ENCODE measurements at regions not wholly inside any gene's neighbourhood (a gene's known extent, or its start where the extent isn't known, plus 50 kb on each side); places are given as distances from the start of the nearest gene placed in this dataset.
"Not testable (repeated sequence)": the region's sequence is repeated elsewhere in the genome, so short reads cannot be mapped to it uniquely, and the experiment has no call there.

DNA sequence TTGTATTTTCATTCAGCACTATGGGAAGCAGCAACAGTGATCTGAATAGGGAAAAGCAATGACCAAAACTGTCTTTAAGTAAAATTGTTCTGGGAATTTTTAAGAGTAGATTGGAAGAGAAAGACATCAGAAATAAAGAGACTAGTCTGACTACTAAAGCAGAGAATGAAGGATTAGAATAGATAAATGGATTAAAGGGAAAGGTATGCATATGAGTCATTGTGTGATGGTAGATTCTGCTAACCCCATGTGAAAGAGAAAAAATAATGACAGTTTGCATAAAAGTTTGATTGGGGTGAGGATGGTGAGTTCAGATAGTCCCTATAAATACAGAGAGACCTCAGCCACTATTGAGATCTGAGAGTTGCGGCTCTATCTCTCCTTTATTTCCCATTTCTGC lies 139.6 kb upstream of the DCC start:
- DNase-seq, result no peak

DNA sequence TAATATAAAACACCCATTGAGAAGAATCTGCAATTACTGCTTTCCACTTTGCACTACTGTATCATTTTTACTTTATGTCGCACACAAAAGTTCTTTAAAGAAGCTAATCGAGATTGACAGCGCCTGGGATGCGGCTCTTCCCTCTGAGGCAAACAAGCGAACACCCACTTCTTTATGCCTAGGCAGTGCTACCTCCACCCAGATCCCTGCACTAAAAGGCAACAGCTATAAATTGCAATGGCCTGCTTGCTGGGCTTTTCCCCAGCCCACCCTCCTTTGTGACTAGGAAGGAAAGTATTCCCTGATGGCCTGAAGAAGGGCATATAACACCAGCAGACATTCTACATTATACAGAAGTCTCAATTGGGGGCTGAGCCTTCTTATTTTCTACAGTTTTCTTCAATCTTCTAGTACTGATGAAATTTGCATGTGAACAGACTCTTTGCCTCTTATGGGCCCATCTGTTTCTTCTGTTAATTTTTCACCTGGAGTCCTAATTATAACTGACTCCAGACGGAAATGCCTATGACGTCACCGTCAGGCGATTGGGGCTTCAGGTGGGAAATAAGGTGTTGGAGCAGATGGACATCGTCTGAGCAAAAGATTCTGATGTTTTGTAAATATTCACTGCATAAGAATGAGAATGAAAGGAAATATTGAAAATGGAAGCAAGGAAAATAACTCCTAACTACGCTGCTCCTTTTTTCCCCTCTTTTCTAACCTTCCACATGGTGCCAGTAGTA lies 138.9 kb upstream of the DCC start:
- no peak for DNase-seq

DNA sequence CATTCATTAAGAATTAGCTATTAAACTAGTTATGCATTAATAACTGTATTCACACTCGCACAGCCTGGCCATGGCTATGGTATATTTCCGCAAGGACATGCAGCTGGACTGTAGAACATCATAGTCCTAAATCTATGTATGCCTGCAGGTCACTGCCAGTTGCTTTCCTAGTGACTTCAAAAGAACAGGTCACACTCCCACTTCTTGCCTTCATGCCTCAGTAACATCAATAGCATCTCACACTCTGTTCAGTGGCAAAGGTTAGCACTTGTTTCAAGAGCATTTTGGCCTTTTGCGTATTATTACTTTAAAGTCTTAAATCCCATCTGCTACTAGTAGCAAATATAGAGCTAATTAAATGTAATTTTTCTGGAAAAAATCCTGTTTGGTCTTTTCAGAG lies 131.4 kb upstream of the DCC start:
- DNase-seq, result peak; percentile 33

DNA sequence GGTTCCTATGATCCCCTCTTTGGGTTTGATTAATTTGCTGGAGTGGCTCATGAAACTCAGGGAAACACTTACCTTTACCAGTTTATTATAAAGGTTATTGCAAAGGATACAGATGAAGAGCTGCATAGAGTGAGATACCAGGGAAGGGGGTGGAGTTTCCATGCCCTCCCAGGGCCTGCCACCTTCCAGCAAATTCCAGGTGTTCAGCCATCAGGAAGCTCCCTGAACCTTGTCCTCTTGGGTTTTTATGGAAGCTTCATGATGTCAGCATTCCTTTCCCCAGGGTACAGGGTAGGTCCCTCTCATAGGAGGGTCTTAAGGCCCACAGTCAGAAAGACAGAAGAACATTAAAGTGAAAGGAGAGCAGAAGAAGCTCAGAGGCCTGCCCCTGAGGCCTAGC lies 123.9 kb upstream of the DCC start:
- peak; percentile 15 for DNase-seq

DNA sequence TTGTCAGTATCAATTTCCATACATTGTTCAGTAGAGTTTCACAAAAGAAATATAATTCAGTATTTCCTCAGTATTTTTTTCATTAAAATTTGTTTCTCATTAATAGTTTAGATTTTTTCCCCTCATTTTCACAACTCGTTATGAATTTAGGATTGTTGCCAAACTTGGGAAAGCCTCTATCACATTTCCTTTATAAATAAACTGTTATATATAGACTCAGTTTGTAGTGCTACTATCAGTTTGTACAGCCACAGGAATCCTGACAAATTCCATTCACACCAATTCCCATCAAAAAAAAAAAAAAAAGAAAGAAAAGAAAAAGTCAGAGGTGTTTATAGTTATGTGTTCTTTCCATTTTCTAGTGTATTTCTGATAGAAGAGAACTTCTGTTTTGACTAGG lies 123.3 kb upstream of the DCC start:
- DNase-seq, result no peak

DNA sequence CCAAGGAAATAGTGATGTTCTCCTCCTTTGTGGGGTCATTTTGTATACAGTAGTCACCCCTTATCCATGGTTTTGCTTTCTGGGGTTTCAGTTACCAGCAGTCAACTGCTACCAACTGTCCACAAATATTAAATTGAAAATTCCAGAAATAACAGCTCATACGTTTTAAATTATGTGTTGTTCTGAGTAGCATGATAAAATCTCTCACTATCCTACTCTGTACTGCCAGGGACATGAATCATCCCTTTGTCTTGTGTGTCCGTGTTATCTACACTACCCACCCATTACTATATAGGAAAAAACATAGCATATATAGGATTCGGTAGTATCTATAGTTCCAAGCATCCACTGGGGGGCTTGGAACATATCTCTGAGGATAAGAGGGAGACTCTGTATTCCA lies 120.9 kb upstream of the DCC start:
- DNase-seq, result no peak

DNA sequence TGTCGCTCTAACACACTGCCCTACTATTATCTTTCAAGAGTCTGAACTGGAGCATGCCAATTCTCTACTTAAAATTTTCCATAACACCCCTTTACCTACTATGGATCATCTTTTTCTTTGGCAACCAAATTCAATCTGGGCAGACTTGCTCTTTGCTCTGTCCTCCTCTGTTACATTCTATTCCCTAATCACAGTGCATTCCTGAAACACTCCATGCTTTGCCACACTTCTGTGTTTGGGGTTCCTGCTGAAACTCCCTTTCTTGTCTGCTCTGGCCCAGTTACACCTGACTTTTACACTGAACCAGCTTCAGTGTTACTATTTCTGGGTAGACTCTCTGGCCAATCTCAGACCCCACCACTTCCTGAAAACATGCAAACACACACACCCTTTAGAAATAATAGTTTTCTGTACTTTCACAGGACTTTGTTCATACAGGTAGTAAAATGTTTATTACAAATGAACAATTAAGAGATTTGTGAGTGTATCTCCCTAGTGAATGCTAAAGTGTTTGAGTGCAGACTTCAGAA lies 119.9 kb upstream of the DCC start:
- DNase-seq, result no peak

DNA sequence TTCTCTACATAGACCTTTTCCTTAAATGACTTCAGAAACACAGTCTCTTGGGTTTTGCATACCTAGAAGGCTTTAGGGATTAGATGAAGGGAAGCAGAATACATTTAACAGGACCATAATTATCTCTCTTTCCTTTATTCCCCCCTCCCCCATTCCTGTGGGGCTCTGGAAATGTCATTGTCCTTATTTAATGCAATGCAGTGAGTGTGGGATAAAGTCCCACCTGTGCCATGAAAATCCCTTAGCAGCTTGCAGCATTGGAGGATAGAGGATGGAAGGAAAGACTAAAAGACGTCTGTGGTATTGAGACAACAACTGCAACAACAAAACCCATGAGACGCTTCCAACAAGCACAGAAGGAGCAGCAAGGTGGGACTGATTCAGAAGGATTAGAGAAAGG lies 117.8 kb upstream of the DCC start:
- DNase-seq, result no peak

DNA sequence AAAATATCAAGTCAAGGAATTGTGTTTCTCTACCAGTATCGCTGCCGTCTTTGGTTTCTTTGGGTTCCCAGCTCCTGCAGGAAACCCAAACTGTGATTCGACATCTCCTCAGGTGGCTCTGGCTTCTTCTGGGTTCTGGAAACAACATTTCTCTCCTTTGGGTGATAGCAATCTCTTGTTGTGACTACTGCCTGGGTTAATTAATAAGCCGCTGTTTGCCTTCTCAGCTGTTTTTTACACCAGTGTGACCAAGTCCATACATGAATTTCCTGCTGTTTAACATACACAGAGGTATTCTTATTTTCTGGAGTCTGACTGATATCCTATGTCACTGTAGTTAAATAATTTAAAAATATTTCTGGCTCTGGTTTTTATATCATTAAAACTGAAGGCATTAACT lies 112.5 kb upstream of the DCC start:
- no peak for DNase-seq

DNA sequence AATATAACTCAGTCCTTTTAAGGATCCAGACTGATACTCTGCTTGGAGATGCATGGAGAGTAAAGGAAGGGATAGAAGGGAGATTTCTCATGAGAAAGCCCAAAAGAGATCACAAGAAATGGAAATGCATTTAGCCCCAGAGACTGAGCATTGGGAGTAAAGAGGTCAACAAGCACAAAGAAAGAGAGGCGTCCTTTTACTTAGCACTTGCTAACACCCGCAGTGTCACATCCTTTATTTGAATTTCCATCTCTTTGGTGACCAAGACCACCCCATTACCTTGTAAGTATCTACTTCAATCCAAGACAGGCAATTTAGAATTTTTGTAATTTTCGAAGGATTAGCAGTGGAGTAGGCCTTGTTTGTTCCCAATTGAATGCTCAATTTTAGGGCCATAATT lies 111.8 kb upstream of the DCC start:
- no peak for DNase-seq

DNA sequence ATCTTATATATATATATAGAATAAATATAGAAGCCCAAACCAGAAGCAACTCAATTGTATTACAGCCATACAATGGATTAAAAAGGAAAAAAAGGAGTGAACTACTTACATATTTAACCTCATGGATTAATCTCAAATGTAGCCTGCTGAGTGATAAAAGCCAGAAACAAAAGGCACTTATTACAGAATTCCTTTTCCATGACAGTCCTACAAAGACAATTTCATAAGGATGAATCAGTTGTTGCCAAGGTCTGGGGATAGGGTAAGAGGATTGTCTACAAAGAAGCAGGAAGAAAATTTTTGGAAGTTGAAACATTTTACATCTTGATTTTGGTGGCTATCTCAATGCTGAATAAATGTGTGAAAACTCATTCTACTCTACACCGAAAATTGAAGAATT lies 103.9 kb upstream of the DCC start:
- no peak for DNase-seq

DNA sequence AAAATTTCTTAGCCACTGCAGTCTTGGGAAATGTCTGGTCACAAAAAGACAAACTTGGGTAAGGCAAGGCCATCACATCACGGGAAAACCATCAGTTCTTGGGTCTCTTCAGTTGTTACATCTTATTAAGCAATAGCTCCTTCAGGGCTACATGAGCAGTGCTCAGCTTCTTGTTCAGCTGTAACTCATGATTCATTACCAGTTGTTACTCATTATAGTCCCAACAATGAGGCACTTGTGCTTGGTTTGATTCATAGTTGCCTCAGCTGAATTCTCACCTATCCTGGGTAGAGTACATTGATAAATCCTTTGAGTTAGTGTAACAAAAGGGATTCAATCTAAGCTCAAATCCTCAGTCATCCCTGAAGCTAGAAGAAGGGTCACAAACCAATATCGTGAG lies 102.4 kb upstream of the DCC start:
- DNase-seq, result no peak

DNA sequence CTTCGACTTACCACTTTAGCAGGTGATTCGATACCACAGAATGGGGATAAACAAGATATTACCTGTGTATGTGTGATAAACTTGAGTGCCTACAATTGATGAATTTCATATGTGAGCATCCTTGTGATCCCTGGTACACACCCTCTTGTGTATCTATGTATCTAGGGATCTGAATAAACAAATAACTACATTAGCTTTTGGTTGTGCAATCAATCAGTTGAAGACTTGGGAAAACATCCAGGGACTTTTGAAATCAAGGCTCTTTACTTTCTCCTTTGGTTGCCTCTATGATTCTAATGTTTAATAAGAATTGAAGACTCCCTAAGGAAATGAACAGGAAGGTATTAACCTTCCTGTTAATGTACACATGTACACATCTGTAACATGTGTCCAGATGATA lies 97.3 kb upstream of the DCC start:
- DNase-seq, result no peak

DNA sequence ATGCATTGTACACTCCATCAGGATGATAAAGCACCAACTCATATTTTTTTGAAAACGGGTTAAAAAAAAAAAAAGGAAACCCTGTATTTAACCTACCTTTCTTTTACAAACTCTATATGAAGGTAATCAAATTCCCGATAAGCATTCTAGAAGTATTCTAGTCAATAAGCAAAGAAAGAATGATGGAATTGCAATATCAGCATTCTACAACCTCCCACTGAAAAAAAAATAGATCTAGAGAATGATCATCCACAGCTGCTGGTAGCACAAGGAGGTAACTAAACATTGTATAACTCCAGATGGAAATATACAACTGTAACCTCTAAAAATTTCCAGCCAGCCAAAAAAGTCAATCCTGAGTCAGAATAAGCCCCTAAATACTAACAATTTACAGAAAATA lies 95.3 kb upstream of the DCC start:
- no peak for DNase-seq

DNA sequence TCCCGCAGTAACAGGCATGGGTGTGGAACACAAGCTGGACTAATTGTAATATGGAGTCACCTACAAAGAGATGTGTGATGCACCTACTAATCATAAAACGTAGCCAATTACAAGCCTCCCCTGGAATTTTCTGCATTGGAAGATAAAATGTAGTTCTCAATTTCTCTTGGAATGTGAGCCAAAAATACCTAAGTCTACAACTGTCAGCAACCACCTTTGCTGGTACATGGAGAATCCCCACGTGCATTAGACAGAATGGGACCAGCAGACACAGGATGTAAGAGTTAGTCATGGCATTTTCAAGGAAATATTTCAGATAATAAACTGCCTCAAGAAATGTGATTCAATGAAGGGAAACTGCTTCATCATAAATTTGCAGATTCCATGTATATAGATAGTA lies 85.6 kb upstream of the DCC start:
- DNase-seq, result no peak

DNA sequence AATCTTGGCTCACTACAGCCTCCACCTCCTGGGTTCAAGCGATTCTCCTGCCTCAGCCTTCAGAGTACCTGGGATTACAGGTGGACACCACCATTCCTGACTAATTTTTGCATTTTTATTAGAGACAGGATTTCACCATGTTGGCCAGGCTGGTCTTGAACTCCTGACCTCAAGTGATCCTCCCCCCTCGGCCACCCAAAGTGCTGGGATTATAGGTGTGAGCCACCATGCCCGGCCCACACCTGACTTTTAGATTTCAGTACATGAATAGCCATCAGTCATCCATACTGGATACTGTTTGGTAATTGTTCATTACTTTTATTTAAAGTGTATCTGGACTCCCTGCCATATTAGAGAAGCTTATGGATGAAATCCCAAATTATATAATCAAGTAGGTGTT lies 82.6 kb upstream of the DCC start:
- not testable (repeated sequence) for DNase-seq

DNA sequence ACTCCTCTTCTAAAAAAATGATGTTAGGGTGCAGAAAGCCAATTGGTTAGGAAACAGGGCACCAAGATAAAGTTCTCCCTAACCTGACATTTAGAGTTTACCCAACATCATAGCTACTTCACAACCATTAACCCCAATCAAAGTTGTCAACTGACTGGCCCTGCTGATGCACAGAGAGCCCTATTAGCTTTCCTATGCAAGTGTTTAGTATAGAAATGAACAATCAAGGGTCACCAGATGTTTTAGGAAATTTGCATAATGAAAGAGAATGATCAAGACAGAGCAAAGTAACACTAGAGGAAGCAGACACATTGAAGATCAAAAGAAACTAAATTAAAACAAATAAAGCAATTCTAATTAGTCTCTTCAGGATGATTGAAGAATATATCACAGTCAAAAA lies 64.2 kb upstream of the DCC start:
- DNase-seq, result no peak

DNA sequence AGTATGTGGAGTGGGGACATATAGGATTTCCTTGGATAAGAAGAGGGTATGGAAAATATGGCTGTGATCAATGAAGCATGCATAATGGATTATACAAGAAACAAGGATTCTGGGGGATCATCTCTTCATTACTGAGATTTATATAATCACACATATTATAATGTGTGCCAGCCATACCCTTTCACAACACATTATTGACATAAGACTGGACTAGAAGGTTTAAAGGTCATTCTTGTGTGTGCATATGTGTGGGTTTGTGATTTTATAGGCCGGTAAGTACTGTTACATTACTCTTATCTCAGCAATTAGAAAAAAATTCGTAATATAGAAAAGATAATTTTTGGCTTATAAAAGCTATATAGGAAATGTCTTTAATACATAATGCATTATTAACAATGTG lies 62.2 kb upstream of the DCC start:
- DNase-seq, result no peak

DNA sequence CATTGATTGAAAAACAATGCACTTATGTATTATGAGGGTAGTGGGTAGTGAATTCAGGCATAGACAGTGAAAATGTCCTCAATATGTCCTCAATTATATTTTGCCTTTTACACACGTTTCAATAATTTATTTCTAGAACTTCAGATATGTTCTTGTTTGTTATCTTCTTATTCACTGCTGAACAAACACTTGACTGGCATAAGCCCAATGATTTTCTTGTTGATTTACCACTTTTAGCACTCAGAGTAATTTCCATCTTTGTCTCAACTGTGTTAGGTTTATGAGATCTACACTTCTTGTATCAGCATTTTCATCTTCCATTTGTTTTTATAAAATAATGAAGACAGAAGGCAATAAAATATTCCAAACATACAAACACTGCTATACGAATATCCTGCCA lies 61.8 kb upstream of the DCC start:
- DNase-seq, result no peak

DNA sequence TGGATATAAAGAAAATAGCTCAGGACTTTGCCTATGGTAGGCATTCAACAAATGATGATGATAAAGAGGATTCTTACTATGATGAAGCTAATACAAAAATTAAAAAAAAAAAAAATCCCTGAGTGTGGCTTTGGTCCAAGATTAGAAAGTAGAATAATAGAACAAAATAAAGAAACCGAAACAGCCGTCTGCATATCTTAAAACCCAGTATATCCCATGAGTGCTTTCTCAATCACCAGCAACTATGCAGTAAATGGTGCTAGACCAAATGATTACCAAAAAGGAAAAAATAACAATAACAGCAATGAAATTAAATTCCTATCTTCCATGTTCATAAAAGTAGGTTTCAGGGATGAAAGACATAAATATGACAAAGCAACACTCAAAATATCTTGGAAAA lies 59.3 kb upstream of the DCC start:
- no peak for DNase-seq

DNA sequence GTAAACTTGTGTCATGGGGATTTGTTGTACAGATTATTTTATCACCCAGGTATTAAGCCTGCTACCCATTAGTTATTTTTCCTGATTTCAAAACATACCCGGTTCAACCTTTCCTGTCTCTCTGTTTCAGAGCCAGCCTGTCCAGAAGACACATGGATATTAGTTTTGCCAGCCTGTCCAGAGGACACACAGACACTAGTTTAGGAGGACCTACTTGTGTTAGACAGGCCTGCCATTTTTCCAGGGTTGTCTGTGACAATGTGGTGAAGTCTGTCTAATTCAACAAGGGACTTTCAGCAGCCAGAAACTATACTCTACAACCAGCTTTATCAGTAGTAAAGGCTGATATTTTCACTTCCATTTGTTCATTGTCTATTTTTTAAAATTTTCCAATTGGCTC lies 56.1 kb upstream of the DCC start:
- no peak for DNase-seq

DNA sequence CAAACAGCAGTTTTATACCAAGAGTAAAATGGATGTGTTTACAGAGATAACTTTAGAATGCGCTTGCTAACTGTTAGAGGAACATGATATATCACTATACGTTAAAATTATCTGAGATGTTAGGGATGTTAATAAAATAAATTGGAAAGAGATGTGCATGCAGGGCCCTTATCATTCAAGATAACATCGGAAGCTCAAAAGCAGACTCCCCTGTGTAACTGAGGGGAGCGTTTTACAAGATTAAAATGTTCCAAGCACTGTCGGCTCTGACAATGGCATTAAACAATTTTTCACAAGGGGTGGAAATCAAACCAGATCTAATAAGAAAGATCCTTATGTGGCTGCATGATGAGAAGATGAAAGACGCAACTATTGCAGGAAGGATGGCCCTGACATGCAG lies 53.3 kb upstream of the DCC start:
- DNase-seq, result no peak

DNA sequence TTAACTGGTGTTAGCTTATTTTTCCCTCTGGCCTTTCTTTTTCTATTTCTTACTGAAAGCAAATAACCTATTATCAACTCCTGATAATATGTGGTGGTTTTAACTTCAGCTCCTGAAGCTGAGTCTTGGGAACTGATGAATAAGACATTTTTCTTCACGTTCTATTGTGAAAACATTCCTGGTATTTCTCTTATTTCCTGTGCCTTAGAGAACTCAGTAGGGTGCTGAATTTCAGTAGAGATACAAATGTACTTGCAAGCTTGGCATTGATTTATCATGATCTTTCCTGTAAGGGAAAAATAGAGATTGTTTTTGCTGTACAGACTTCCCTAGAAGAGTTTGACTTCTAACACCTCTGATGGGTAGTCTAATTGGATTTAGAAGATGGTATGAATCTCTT lies 52.8 kb upstream of the DCC start:
- no peak for DNase-seq

DNA sequence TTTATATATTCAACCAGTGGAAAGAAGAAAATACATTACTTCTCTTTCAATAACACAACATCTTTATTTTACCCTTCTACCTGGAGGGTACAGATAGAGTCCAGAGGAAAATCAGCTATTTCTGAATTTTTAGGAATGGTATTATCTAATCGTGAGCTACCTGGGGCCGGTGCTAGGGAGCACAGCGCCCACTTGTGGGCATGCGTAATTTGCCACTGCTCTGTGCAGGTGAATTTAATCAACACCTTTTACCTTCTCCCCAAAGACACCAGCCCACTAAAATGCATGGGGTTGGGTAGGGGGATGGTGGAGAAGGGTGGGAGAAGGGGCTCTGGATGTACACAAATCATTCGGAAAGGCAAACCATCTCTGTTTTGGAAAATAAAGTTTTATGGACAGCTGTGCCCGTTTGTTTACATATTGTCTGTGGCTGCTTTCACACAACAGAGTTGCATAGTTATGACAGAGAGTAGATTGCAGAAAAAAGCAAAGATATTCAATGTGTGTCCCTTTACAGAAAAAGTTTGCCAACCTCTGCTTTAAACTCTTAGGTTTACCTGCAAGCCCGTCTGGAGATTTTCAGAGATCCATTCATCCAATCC lies 51.5 kb upstream of the DCC start:
- DNase-seq, result no peak

Data from renal pelvis (tissue), 1 donor.